ENCODE measurements at regions not wholly inside any gene's neighbourhood (a gene's known extent, or its start where the extent isn't known, plus 50 kb on each side); places are given as distances from the start of the nearest gene placed in this dataset.

DNA sequence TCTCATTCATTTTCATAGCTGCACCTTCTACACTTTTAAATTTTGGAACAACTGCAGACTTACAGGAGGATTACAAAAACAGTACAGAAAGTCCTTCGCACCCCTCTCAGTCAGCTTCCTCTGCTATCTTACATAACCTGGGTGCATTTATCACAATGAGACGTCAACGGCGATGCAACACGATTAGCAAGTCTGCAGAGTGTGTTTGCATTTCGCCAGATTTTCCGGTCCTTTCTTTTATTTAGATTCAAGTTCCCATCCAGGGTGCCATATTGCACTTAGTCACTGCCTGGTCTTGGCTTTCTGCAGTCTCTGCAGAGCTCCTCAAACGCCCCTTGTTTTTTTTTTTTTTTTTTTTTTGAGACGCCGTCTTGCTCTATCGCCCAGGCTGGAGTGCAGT lies 85.9 kb downstream of the ASMT start:
- TF ChIP-seq POLR2A (IDR thresholded peaks at IDR 0.05) (no peak), POLR2AphosphoS5 (IDR thresholded peaks at IDR 0.05) (no peak)
- TF ChIP-seq, protein P1, sequence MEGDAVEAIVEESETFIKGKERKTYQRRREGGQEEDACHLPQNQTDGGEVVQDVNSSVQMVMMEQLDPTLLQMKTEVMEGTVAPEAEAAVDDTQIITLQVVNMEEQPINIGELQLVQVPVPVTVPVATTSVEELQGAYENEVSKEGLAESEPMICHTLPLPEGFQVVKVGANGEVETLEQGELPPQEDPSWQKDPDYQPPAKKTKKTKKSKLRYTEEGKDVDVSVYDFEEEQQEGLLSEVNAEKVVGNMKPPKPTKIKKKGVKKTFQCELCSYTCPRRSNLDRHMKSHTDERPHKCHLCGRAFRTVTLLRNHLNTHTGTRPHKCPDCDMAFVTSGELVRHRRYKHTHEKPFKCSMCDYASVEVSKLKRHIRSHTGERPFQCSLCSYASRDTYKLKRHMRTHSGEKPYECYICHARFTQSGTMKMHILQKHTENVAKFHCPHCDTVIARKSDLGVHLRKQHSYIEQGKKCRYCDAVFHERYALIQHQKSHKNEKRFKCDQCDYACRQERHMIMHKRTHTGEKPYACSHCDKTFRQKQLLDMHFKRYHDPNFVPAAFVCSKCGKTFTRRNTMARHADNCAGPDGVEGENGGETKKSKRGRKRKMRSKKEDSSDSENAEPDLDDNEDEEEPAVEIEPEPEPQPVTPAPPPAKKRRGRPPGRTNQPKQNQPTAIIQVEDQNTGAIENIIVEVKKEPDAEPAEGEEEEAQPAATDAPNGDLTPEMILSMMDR (IDR thresholded peaks at IDR 0.05 in 8 of 11, conservative IDR thresholded peaks at IDR 0.05 in 3 of 11) = no peak

All from spleen (tissue), 7 donors.